H9 (cell line): ENCODE measurements at regions not wholly inside any gene's neighbourhood (a gene's known extent, or its start where the extent isn't known, plus 50 kb on each side); places are given as distances from the start of the nearest gene placed in this dataset.

Experiments
- DNase-seq: peaks from one replicate; pipeline ENCODE4 v3.0.0-alpha.2; 2017
- H2AFZ ChIP-seq: one replicate; pipeline ENCODE4 v1.6.1; 2013; ENCODE audit warnings: mild to moderate bottlenecking, low read length, control low read depth, moderate library complexity
- H2AK5ac ChIP-seq: 2 replicates; pipeline ENCODE4 v1.6.1; 2013; ENCODE audit warnings: low read length, control low read depth, mixed read lengths; ENCODE audit not compliant: insufficient read length
- H2BK120ac ChIP-seq: one replicate; pipeline ENCODE4 v1.6.1; 2013; ENCODE audit warnings: low read depth, mild to moderate bottlenecking, low read length, control low read depth, inconsistent platforms; ENCODE audit not compliant: poor library complexity, severe bottlenecking
- H2BK12ac ChIP-seq: 2 replicates; pipeline ENCODE4 v1.6.1; 2013; ENCODE audit warnings: low read length, control low read depth, mixed read lengths, low read depth; ENCODE audit not compliant: insufficient read length
- H2BK15ac ChIP-seq: 2 replicates; pipeline ENCODE4 v1.6.1; 2013; ENCODE audit warnings: low read depth, low read length, control low read depth
- H2BK20ac ChIP-seq: one replicate; pipeline ENCODE4 v1.6.1; 2013; ENCODE audit warnings: low read depth, mild to moderate bottlenecking, low read length, control low read depth, inconsistent platforms; ENCODE audit not compliant: poor library complexity, severe bottlenecking
- H2BK5ac ChIP-seq: 2 replicates; pipeline ENCODE4 v1.6.1; 2013; ENCODE audit warnings: low read length, control low read depth, mixed read lengths; ENCODE audit not compliant: insufficient read length
- H3K14ac ChIP-seq: 2 replicates; pipeline ENCODE4 v1.6.1; 2013; ENCODE audit warnings: low read length, control low read depth; ENCODE audit not compliant: insufficient read depth
- H3K18ac ChIP-seq: 2 replicates; pipeline ENCODE4 v1.6.1; 2013; ENCODE audit warnings: low read depth, mild to moderate bottlenecking, mixed read lengths, low read length, control low read depth; ENCODE audit not compliant: insufficient read length
- H3K23ac ChIP-seq: 2 replicates; pipeline ENCODE4 v1.6.1; 2013; ENCODE audit warnings: low read length, control low read depth, mixed read lengths, low read depth; ENCODE audit not compliant: insufficient read length
- H3K23me2 ChIP-seq: 2 replicates; pipeline ENCODE4 v1.6.1; 2013; ENCODE audit warnings: low read depth, mild to moderate bottlenecking, mixed read lengths, low read length, control low read depth; ENCODE audit not compliant: insufficient read length, poor library complexity, severe bottlenecking
- H3K27ac ChIP-seq: 2 replicates; pipeline ENCODE4 v1.5.1; 2013; ENCODE audit warnings: low read length, control low read depth, mixed read lengths, low read depth; ENCODE audit not compliant: insufficient read length
- H3K27me3 ChIP-seq: 2 replicates; pipeline ENCODE4 v1.6.1; 2013; ENCODE audit warnings: low read length, control low read depth, inconsistent platforms; ENCODE audit not compliant: insufficient read depth
- H3K4ac ChIP-seq: 2 replicates; pipeline ENCODE4 v1.6.1; 2013; ENCODE audit warnings: low read depth, mild to moderate bottlenecking, control low read depth, inconsistent platforms, low read length, moderate library complexity
- H3K4me1 ChIP-seq: 2 replicates; pipeline ENCODE4 v1.6.1; 2013; ENCODE audit warnings: low read length, control low read depth, inconsistent platforms; ENCODE audit not compliant: insufficient read depth
- H3K4me2 ChIP-seq: 2 replicates; pipeline ENCODE4 v1.6.1; 2013; ENCODE audit warnings: low read length, control low read depth, mixed read lengths; ENCODE audit not compliant: insufficient read length, insufficient read depth
- H3K56ac ChIP-seq: 2 replicates; pipeline ENCODE4 v1.6.1; 2013; ENCODE audit warnings: low read depth, mild to moderate bottlenecking, mixed read lengths, low read length, control low read depth; ENCODE audit not compliant: insufficient read length
- H3K79me1 ChIP-seq: 2 replicates; pipeline ENCODE4 v1.6.1; 2013; ENCODE audit warnings: low read depth, mild to moderate bottlenecking, moderate library complexity, low read length, control low read depth, inconsistent platforms; ENCODE audit not compliant: insufficient read depth, poor library complexity, severe bottlenecking
- H3K79me2 ChIP-seq: 2 replicates; pipeline ENCODE4 v1.6.1; 2013; ENCODE audit warnings: low read length, control low read depth, inconsistent platforms; ENCODE audit not compliant: insufficient read depth
- H3K9ac ChIP-seq: 2 replicates; pipeline ENCODE4 v1.6.1; 2013; ENCODE audit warnings: low read length, control low read depth, mixed read lengths; ENCODE audit not compliant: insufficient read length; ENCODE audit errors: extremely low read depth
- H3K9me3 ChIP-seq: one replicate; pipeline ENCODE4 v1.6.1; 2013; ENCODE audit warnings: low read depth, low read length, inconsistent platforms; ENCODE audit not compliant: control insufficient read depth
- H3T11ph ChIP-seq: one replicate; pipeline ENCODE4 v1.6.1; 2013; ENCODE audit warnings: mild to moderate bottlenecking, low read length, control low read depth, inconsistent platforms
- H4K20me1 ChIP-seq: one replicate; pipeline ENCODE4 v1.6.1; 2013; ENCODE audit not compliant: control insufficient read depth, insufficient read length, insufficient read depth
- H4K5ac ChIP-seq: 2 replicates; pipeline ENCODE4 v1.6.1; 2013; ENCODE audit warnings: low read depth, mild to moderate bottlenecking, mixed read lengths, low read length, control low read depth; ENCODE audit not compliant: insufficient read length
- H4K8ac ChIP-seq: replicated peaks from 2 replicates; pipeline ENCODE4 v1.6.1; 2013; ENCODE audit warnings: low read length, control low read depth, mixed read lengths, low read depth; ENCODE audit not compliant: insufficient read length
- H4K91ac ChIP-seq: 2 replicates; pipeline ENCODE4 v1.6.1; 2013; ENCODE audit warnings: low read depth, mild to moderate bottlenecking, moderate library complexity, mixed read lengths, low read length, control low read depth; ENCODE audit not compliant: insufficient read length
- H3K27ac Mint-ChIP-seq, 3 experiments: 2 replicates in 2 of 3; 3 replicates in 1 of 3; pipeline ENCODE4 v1.8.0; 2020 to 2021; ENCODE audit warnings: mixed read lengths in 3 of 3, mild to moderate bottlenecking in 1 of 3, moderate library complexity in 1 of 3
- H3K27me3 Mint-ChIP-seq: 2 replicates; pipeline ENCODE4 v1.8.0; 2021; ENCODE audit warnings: low read depth, mild to moderate bottlenecking, moderate library complexity, mixed read lengths
- H3K36me3 Mint-ChIP-seq, 3 experiments: 2 replicates in 2 of 3; 3 replicates in 1 of 3; pipeline ENCODE4 v1.8.0; 2020 to 2021; ENCODE audit warnings: low read depth in 3 of 3, mixed read lengths in 3 of 3; ENCODE audit not compliant: insufficient read depth in 1 of 3
- H3K4me1 Mint-ChIP-seq, 2 experiments: 2 replicates each; pipeline ENCODE4 v1.8.0; 2020; ENCODE audit warnings: mixed read lengths in 2 of 2
- H3K4me3 Mint-ChIP-seq, 2 experiments: 2 replicates in 1 of 2; 3 replicates in 1 of 2; pipeline ENCODE4 v1.8.0; 2020 to 2021; ENCODE audit warnings: mild to moderate bottlenecking in 2 of 2, mixed read lengths in 2 of 2, moderate library complexity in 1 of 2
- H3K9me3 Mint-ChIP-seq, 2 experiments: 2 replicates in 1 of 2; 3 replicates in 1 of 2; pipeline ENCODE4 v1.8.0; 2020; ENCODE audit warnings: mild to moderate bottlenecking in 2 of 2, mixed read lengths in 2 of 2, moderate library complexity in 1 of 2
- CTCF ChIP-seq: fragments of 200-600 bp; sonication (generic); conservative IDR thresholded peaks from 3 replicates; pipeline ENCODE4 v1.8.0; 2021; ENCODE audit warnings: antibody characterized with exemption, mild to moderate bottlenecking
- WGBS: extraction: QIAGEN DNeasy Blood & Tissue Kit; methylation state at CpG from one replicate; pipeline ENCODE4 v1.1.7; 2013; ENCODE audit warnings: missing lambda C conversion rate, low lambda C conversion rate, mixed read lengths; ENCODE audit not compliant: insufficient read length; ENCODE audit errors: extremely low coverage; 5-methylcytosine and 5-hydroxymethylcytosine counted together

DNA sequence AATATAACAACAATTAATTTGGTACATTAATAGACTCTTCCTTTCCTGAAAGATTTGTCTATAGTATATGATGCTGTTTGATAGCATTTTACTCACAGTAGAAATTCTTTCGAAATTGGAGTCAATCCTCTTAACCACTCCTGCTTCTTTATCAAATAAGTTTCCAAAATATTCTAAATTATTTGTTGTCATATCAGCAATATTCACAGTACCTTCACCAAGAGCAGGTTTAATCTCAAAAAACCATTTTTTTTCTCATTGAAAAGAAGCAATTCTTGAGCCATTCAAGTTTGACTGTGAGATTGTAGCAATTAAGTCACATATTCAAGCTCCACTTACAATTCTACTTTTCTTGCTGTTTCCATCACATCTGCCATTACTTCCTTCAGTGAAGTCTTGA is 83.5 kb upstream of the PRR16 start:
- Histone ChIP-seq H3K23ac (no peak overlapping the region), H3K9me3 (no peaks in the 10 kb centered on the region), H3K14ac (no peak overlapping the region), H2AK5ac (no peak overlapping the region), H2BK15ac (no peak overlapping the region), H3K23me2 (no peaks in the 10 kb centered on the region), H3K79me2 (no peaks in the 10 kb centered on the region), H2BK120ac (no peak overlapping the region), H3K79me1 (no peaks in the 10 kb centered on the region), H2BK20ac (no peak overlapping the region), H4K5ac (no peak overlapping the region), H3K9ac (no peak overlapping the region), H3K4me1 (no peaks in the 10 kb centered on the region), H3K18ac (no peak overlapping the region), H3K4ac (no peak overlapping the region), H2AFZ (no peak overlapping the region), H3K4me2 (no peak overlapping the region), H4K8ac (no peak overlapping the region), H3K27ac (no peak overlapping the region), H3K56ac (no peak overlapping the region), H2BK5ac (no peak overlapping the region), H3T11ph (no peak overlapping the region), H3K27me3 (no peaks in the 10 kb centered on the region), H4K20me1 (no peaks in the 10 kb centered on the region), H4K91ac (no peak overlapping the region), H2BK12ac (no peak overlapping the region)
- Mint-ChIP-seq H3K4me3 (no peak overlapping the region), H3K36me3 (peaks cover 16 to 23% (median 22%) of the 10 kb centered on the region in 3 experiments), H3K27ac (no peak overlapping the region), H3K4me1 (no peaks in the 10 kb centered on the region), H3K9me3 (peaks cover 27% of the 10 kb centered on the region in 2 experiments), H3K27me3 (no peaks in the 10 kb centered on the region; the same call in 1 of the 2 replicates)
- no peak for DNase-seq
- no CpG with 5 or more reads among the region's 1 CpG for WGBS
- no peak for TF ChIP-seq CTCF
